LNCaP clone FGC (cell line): ENCODE measurements at regions not wholly inside any gene's neighbourhood (a gene's known extent, or its start where the extent isn't known, plus 50 kb on each side); places are given as distances from the start of the nearest gene placed in this dataset.
"Not testable (repeated sequence)": the region's sequence is repeated elsewhere in the genome, so short reads cannot be mapped to it uniquely, and the experiment has no call there.

Experiments
- DNase-seq: peaks from one replicate; pipeline ENCODE4 v3.0.0-alpha.2; 2011; ENCODE audit warnings: low read depth
- H3K4me3 ChIP-seq: 2 replicates; pipeline ENCODE4 v1.5.1; 2011; ENCODE audit warnings: mild to moderate bottlenecking, low read depth, low read length, control low read depth
- CTCF ChIP-seq: IDR thresholded peaks from 2 replicates; pipeline ENCODE4 v1.5.1; 2012; ENCODE audit warnings: mild to moderate bottlenecking; ENCODE audit not compliant: control insufficient read depth, insufficient read depth; ENCODE audit errors: extremely low read depth

DNA sequence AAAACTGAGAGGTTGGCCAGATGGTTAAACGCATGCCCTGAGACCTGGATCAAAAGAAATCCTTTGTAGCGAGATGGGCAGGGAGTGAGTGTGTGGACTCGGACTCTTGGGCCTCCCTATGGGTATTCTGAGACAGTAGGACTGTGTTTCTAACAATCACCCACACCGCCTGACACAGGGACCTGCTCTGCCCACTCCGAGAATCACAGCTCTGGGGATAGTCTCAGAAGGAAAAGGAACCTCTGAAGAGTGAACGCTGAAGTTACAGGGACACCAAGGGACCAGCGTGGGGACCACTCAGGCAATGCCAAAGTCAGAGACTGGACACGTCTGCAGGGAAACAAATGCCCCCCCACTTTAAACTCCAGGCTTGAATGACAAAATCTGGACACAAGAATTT lies 242.1 kb upstream of the TCERG1L start:
- no peak overlapping the region for H3K4me3 ChIP-seq
- TF ChIP-seq CTCF, result no peak
- no peak for DNase-seq

DNA sequence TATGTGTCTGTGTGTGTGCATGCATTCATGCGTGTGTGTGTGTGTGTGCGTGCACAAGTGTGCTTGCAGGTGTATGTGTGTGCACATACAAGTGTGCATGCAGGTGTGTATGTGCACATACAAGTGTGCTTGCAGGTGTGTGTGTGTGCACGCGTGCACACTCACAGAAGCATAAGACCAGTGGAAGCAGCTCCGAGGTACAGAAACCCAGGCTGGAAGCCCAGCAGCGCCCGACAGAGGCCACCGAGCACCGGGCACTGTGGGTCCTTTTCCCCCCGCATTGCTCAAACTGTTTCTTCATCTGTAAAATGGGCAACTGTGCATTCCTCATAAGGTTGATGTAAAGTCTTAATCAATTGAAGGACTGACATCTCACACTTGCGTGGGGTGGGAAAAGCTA lies 243.3 kb upstream of the TCERG1L start:
- no peak for DNase-seq
- no peak for TF ChIP-seq CTCF
- H3K4me3 ChIP-seq, result no peak overlapping the region

DNA sequence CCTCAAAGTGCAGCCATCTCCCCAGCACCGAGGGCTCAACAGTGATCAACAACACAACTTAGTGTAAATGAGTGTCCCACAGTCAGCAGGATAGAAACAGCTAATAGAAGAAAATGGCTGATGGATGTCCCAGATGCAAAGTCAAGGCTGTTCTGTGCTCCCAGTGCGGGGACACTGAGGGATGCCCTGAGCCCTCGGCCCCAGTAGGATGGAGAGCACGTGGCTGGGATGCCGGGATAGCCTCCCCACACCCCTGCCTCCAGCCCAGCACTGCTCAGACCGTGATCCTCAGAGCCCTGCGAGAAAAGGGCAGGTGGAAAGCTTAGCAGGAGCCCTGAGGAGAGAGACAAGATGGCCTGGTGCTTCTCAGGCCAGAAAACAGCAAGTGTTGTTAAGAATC lies 243.9 kb upstream of the TCERG1L start:
- H3K4me3 ChIP-seq, result no peak overlapping the region
- DNase-seq, result no peak
- TF ChIP-seq CTCF, result no peak

DNA sequence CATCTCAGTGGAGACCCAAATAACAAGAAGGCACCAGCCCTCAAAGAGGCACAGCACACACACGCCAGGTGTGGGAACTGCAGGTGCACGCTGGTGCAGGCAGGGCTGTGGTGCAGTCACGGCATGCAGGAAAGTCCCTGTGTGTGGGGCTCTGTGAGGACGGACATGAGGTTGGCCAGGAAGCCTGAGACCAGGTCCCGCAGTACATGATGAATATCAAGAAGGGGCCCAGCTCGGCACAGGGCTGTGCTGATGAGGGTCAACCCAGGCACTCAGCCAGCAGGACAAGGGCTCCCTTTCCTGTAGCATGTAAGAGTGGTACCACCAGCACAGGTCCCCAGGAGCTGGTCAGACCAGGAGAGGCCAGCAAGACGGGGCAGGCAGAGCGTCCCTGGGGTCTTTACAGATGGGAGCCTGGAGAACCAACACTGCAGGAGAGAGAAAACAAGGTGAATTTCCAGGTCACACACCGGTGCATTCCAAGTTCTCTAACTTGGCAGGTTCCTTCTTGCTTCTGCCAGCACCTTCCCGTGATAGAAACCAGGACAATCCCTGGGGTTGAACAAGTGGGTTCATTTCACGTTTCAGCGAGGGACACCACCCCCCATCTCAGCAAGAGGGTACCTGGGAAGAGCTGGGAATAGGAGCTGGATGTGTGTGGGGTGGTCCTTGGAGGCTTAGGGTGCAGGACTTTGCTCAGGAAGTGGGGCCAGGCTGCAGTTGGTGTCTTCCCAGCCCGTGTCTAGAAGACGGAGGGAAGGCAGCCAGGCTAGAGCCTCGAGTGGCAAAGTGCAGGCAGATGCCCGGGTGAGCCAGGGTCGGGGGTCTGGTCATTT lies 244.8 kb upstream of the TCERG1L start:
- TF ChIP-seq CTCF, result no peak

GRCh38 chr10:131556897-131557495 lies 245.5 kb upstream of the TCERG1L start:
- peak; percentile 31 for DNase-seq
- TF ChIP-seq CTCF, result no peak

More for the DNA sequence above, 244.8 kb upstream of the TCERG1L start:
- DNase-seq, result no peak
- H3K4me3 ChIP-seq, result no peak overlapping the region

GRCh38 chr10:131557956-131558355 lies 246.4 kb upstream of the TCERG1L start:
- not testable (repeated sequence) for H3K4me3 ChIP-seq, DNase-seq

More at GRCh38 chr10:131556897-131557495, 245.5 kb upstream of the TCERG1L start:
- no peak overlapping the region for H3K4me3 ChIP-seq

- TF ChIP-seq CTCF, result no peak
- DNase-seq, result no peak
- H3K4me3 ChIP-seq, result no peak overlapping the region
These were observed 248.0 kb upstream of the TCERG1L start for GRCh38 chr10:131559450-131559911.
